ENCODE measurements at regions not wholly inside any gene's neighbourhood (a gene's known extent, or its start where the extent isn't known, plus 50 kb on each side); places are given as distances from the start of the nearest gene placed in this dataset.
"Not testable (repeated sequence)": the region's sequence is repeated elsewhere in the genome, so short reads cannot be mapped to it uniquely, and the experiment has no call there.

DNA sequence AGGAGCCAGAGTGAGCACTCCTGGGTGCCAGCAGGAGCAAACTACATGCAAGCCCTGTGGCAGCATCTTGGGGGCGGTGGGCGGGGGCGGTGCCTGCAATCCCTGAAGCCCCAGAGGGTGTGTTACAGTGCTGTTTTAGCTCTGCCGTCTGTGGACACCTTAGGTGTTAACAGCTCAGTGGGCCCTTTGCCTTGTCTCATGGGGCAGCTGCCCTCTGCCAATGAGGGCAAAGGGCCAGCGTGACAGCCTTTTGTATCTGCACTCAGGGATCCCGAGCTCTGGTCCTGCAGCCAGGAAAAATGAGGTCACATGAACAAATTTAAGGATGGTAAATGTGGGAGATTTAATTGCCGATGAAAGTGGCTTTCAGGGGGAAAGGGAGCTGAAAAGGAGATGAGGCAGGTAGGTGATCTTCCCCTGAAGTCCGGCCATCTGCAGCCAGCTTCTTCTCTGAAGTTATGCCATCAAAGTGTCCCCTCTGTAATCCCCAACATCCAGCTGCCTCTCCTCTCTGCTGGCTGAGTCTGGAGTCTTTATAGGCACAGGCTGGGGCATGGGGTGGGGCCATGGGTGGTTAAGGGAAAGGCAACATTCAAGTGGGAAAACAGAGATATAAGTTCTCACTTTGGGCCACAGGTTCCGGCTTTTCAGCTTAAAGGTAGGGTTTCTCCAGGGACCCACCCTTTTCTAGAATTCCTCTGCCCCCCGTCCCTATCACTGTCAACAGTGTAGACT is 267.1 kb upstream of the NBPF12 start:
- TF ChIP-seq, protein P1, sequence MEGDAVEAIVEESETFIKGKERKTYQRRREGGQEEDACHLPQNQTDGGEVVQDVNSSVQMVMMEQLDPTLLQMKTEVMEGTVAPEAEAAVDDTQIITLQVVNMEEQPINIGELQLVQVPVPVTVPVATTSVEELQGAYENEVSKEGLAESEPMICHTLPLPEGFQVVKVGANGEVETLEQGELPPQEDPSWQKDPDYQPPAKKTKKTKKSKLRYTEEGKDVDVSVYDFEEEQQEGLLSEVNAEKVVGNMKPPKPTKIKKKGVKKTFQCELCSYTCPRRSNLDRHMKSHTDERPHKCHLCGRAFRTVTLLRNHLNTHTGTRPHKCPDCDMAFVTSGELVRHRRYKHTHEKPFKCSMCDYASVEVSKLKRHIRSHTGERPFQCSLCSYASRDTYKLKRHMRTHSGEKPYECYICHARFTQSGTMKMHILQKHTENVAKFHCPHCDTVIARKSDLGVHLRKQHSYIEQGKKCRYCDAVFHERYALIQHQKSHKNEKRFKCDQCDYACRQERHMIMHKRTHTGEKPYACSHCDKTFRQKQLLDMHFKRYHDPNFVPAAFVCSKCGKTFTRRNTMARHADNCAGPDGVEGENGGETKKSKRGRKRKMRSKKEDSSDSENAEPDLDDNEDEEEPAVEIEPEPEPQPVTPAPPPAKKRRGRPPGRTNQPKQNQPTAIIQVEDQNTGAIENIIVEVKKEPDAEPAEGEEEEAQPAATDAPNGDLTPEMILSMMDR (IDR thresholded peaks at IDR 0.05; ENCODE audit: low read length): not testable (repeated sequence)
- not testable (repeated sequence) for TF ChIP-seq EZH2 (IDR thresholded peaks at IDR 0.05; ENCODE audit: borderline replicate concordance, low read length)
